GM12878 (cell line): ENCODE measurements at regions not wholly inside any gene's neighbourhood (a gene's known extent, or its start where the extent isn't known, plus 50 kb on each side); places are given as distances from the start of the nearest gene placed in this dataset.

Experiments
- ATAC-seq: fragments of 200-7000 bp; cut with Tn5 transposase; 3 replicates; pipeline ENCODE4 v1.9.1; 2020; ENCODE audit warnings: mild to moderate bottlenecking, moderate library complexity
- BruUV-seq: library from RNA; stranded (reverse); fragments of 400-500 nt; replicated peaks from 2 replicates; lab custom pipeline; 2021; lab: Mats Ljungman, UMichigan
- CTCF ChIA-PET: fragments of 300-600 bp; sonication (Branson Sonifier 250); formaldehyde crosslinking; extraction: SDS; loops from one replicate; lab custom pipeline; 2021; ENCODE audit warnings: inconsistent platforms; lab: Yijun Ruan, JAX
- POLR2A ChIA-PET: fragments of 350-600 bp; formaldehyde crosslinking; extraction: SDS; loops from one replicate; lab custom pipeline; 2021; ENCODE audit warnings: inconsistent platforms; lab: Charles Lee
- RAD21 ChIA-PET: fragments of 300-600 bp; sonication (Branson Sonifier 250); formaldehyde crosslinking; loops from one replicate; lab custom pipeline; 2023; ENCODE audit warnings: antibody characterized with exemption; ENCODE audit not compliant: unreplicated experiment; lab: Charles Lee
- SMC1A ChIA-PET: fragments of 300-600 bp; sonication (Branson Sonifier 250); formaldehyde crosslinking; loops from one replicate; lab custom pipeline; 2023; ENCODE audit not compliant: unreplicated experiment, uncharacterized antibody; lab: Charles Lee
- DNase-seq: peaks from one replicate; pipeline ENCODE4 v3.0.0-alpha.2; 2011; ENCODE audit warnings: low read depth, low spot score
- FAIRE-seq: peaks from 3 replicates; lab custom pipeline; 2011; peaks lifted over from hg19 to GRCh38; lab: Jason Lieb, UNC
- H2AFZ ChIP-seq: 2 replicates; pipeline ENCODE4 v1.6.0; 2011; ENCODE audit warnings: low read depth, low read length, control low read depth; ENCODE audit not compliant: control insufficient read depth
- H3K27ac ChIP-seq: 2 replicates; pipeline ENCODE4 v1.5.1; 2011; ENCODE audit warnings: control low read depth; ENCODE audit not compliant: control insufficient read depth, insufficient read depth
- H3K27me3 ChIP-seq, 2 experiments: replicated peaks in 1 of 2; 2 replicates each; pipeline versions ENCODE4 v1.6.0 to v1.6.1; 2011; ENCODE audit warnings: low read length in 1 of 2; ENCODE audit not compliant: control insufficient read depth in 2 of 2, insufficient read depth in 2 of 2
- H3K36me3 ChIP-seq, 2 experiments: 2 replicates each; pipeline ENCODE4 v1.5.1; 2011; ENCODE audit warnings: low read length in 1 of 2; ENCODE audit not compliant: control insufficient read depth in 2 of 2, insufficient read depth in 2 of 2
- H3K4me1 ChIP-seq: 2 replicates; pipeline ENCODE4 v1.6.1; 2011; ENCODE audit warnings: mild to moderate bottlenecking, low read length, moderate library complexity, mixed read lengths; ENCODE audit not compliant: control insufficient read depth, insufficient read depth
- H3K4me2 ChIP-seq: 2 replicates; pipeline ENCODE4 v1.6.0; 2011; ENCODE audit warnings: control low read depth; ENCODE audit not compliant: control insufficient read depth, insufficient read depth
- H3K4me3 ChIP-seq: fragments of 200-600 bp; sonication (generic); 2 replicates; pipeline ENCODE4 v1.5.1; 2016
- H3K79me2 ChIP-seq: 2 replicates; pipeline ENCODE4 v1.6.0; 2011; ENCODE audit warnings: low read length; ENCODE audit not compliant: control insufficient read depth, insufficient read depth
- H3K9ac ChIP-seq: 2 replicates; pipeline ENCODE4 v1.8.0; 2011; ENCODE audit warnings: low read length, control low read depth, mixed read lengths; ENCODE audit not compliant: control insufficient read depth, insufficient read depth
- H3K9me3 ChIP-seq: replicated peaks from 3 replicates; pipeline ENCODE4 v1.5.1; 2011; ENCODE audit warnings: mild to moderate bottlenecking, low read length; ENCODE audit not compliant: control insufficient read depth, insufficient read depth
- H4K20me1 ChIP-seq: 2 replicates; pipeline ENCODE4 v1.6.0; 2011; ENCODE audit not compliant: control insufficient read depth, insufficient read depth
- CBX5 ChIP-seq: sonication (generic); IDR thresholded peaks from 2 replicates; pipeline ENCODE4 v1.6.1; 2016; ENCODE audit warnings: low read depth, moderate library complexity, mild to moderate bottlenecking, inconsistent platforms
- HCFC1 ChIP-seq: fragments of 150-350 bp; IDR thresholded peaks from 2 replicates; pipeline ENCODE4 v1.6.1; 2014; ENCODE audit warnings: low read length
- POLR2AphosphoS2 ChIP-seq: IDR thresholded peaks from 2 replicates; pipeline ENCODE4 v1.6.1; 2011; ENCODE audit warnings: low read depth, mild to moderate bottlenecking, low read length, improper control_type of control experiment, moderate library complexity
- POU2F2 ChIP-seq: IDR thresholded peaks from 3 replicates; pipeline ENCODE4 v1.6.1; 2011; ENCODE audit warnings: low read depth, mild to moderate bottlenecking, low read length, borderline replicate concordance
- RAD21 ChIP-seq: IDR thresholded peaks from 2 replicates; pipeline ENCODE4 v1.6.1; 2011; ENCODE audit warnings: mild to moderate bottlenecking, low read depth, low read length, moderate library complexity; ENCODE audit not compliant: insufficient read depth
- RB1 ChIP-seq: fragments of 450-650 bp; formaldehyde crosslinking; IDR thresholded peaks from 2 replicates; pipeline ENCODE4 v1.6.1; 2017; ENCODE audit warnings: mild to moderate bottlenecking, borderline replicate concordance
- RBBP5 ChIP-seq: fragments of 200-600 bp; sonication (generic); conservative IDR thresholded peaks from 2 replicates; pipeline ENCODE4 v1.6.1; 2016
- RFX5 ChIP-seq: IDR thresholded peaks from 2 replicates; pipeline ENCODE4 v1.6.1; 2011; ENCODE audit warnings: low read depth, low read length, improper control_type of control experiment
- SIN3A ChIP-seq: IDR thresholded peaks from 2 replicates; pipeline ENCODE4 v1.6.1; 2012; ENCODE audit warnings: low read depth, low read length, improper control_type of control experiment
- SREBF2 ChIP-seq: IDR thresholded peaks from 2 replicates; pipeline ENCODE4 v1.6.1; 2012; ENCODE audit warnings: mild to moderate bottlenecking, low read length
- WRNIP1 ChIP-seq: IDR thresholded peaks from 2 replicates; pipeline ENCODE4 v1.6.1; 2011; ENCODE audit warnings: low read depth, low read length, improper control_type of control experiment, borderline replicate concordance
- YBX1 ChIP-seq: fragments of 450-650 bp; IDR thresholded peaks from 2 replicates; pipeline ENCODE4 v1.6.1; 2016; ENCODE audit warnings: antibody characterized with exemption
- ZNF24 ChIP-seq: fragments of 450-650 bp; IDR thresholded peaks from 2 replicates; pipeline ENCODE4 v1.6.1; 2017; ENCODE audit warnings: antibody characterized with exemption, mild to moderate bottlenecking
- WGBS: methylation state at CpG from one replicate; pipeline ENCODE4 v1.1.6; 2016; ENCODE audit warnings: low lambda C conversion rate; ENCODE audit not compliant: insufficient replicate concordance, insufficient coverage; ENCODE audit errors: missing lambda C conversion rate; 5-methylcytosine and 5-hydroxymethylcytosine counted together
- in situ Hi-C: fragments of 300-500 bp; cut with MboI; formaldehyde crosslinking; loops from 9 replicates; pipeline ENCODE4 v1.14.3; 2018; ENCODE audit warnings: mixed read lengths
- intact Hi-C: fragments of 100-400 bp; cut with micrococcal nuclease; formaldehyde crosslinking; loops from one replicate; pipeline ENCODE4 v1.14.2; 2022; ENCODE audit not compliant: unreplicated experiment
- TF ChIP-seq, protein P1 (sequence below): IDR thresholded peaks from 2 replicates; pipeline ENCODE4 v1.6.1; 2012; ENCODE audit warnings: low read depth, low read length, improper control_type of control experiment
- TF ChIP-seq, protein P2 (sequence below): fragments of 450-650 bp; formaldehyde crosslinking; IDR thresholded peaks from 2 replicates; pipeline ENCODE4 v1.5.0; 2022; ENCODE audit warnings: mild to moderate bottlenecking, missing genetic modification characterization
- TF ChIP-seq, protein P3 (sequence below): IDR thresholded peaks from 2 replicates; pipeline ENCODE4 v1.6.1; 2012; ENCODE audit warnings: improper control_type of control experiment, low read depth, low read length; ENCODE audit not compliant: insufficient replicate concordance

DNA sequence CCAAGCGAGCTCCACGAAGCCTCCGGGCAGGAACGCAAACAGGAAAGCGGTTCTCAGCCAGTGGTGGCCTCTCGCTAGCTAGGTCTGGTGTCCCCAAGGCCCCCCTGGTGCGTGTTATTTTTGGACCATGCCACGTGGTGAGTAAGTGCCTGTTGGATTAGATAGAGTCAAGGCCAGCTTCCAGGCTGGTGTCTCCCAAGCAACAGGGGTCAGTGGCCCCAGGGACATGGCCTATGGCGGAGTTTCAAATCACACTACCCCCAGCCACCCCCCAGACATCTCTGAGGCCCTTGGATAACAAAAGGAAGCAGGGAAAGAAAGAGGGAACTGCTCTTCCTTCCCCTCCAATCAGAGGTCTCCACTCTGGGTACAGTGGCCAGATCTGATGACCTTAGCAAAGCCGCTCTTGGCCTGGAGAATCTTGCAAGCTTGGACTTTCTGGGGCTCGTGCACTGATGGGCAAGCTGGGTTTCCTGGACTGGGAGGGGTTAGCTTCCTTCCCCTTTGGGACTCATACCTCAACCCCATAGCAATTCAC is 58.2 kb downstream of the MAF start:
- Histone ChIP-seq H3K4me2 (no peak overlapping the region), H3K79me2 (no peaks in the 10 kb centered on the region), H2AFZ (no peak overlapping the region), H3K4me1 (no peaks in the 10 kb centered on the region), H3K9ac (no peak overlapping the region), H3K9me3 (no peaks in the 10 kb centered on the region), H3K27me3 (no peaks in the 10 kb centered on the region), H3K36me3 (no peaks in the 10 kb centered on the region), H3K4me3 (no peak overlapping the region), H4K20me1 (no peaks in the 10 kb centered on the region), H3K27ac (no peak overlapping the region)
- in situ Hi-C loops (no loop called here), intact Hi-C loops (no loop called here)
- ChIA-PET SMC1A (interaction anchor here (1.2 kb wide), 1 partner anchor 8 kb away, joined by 3 read pairs; no protein-coding TSS in a partner anchor), CTCF (no interaction called here), RAD21 (no interaction called here), POLR2A (interaction anchor here (0.6 kb wide), 1 partner anchor 516 kb away, joined by 3 read pairs; no protein-coding TSS in a partner anchor)
- ATAC-seq (no peak), FAIRE-seq (no peak), DNase-seq (no peak)
- no TSS peak for BruUV-seq
- 40% methylated on average over 11 of the region's 11 CpGs for WGBS
- TF ChIP-seq, protein P1, sequence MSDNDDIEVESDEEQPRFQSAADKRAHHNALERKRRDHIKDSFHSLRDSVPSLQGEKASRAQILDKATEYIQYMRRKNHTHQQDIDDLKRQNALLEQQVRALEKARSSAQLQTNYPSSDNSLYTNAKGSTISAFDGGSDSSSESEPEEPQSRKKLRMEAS, result no peak
- TF ChIP-seq RB1 (no peak), POLR2AphosphoS2 (no peak), WRNIP1 (no peak), RAD21 (no peak), HCFC1 (no peak), POU2F2 (no peak), SREBF2 (no peak), YBX1 (no peak), RFX5 (no peak), RBBP5 (no peak), CBX5 (no peak), SIN3A (no peak), ZNF24 (no peak)
- TF ChIP-seq, protein P2, sequence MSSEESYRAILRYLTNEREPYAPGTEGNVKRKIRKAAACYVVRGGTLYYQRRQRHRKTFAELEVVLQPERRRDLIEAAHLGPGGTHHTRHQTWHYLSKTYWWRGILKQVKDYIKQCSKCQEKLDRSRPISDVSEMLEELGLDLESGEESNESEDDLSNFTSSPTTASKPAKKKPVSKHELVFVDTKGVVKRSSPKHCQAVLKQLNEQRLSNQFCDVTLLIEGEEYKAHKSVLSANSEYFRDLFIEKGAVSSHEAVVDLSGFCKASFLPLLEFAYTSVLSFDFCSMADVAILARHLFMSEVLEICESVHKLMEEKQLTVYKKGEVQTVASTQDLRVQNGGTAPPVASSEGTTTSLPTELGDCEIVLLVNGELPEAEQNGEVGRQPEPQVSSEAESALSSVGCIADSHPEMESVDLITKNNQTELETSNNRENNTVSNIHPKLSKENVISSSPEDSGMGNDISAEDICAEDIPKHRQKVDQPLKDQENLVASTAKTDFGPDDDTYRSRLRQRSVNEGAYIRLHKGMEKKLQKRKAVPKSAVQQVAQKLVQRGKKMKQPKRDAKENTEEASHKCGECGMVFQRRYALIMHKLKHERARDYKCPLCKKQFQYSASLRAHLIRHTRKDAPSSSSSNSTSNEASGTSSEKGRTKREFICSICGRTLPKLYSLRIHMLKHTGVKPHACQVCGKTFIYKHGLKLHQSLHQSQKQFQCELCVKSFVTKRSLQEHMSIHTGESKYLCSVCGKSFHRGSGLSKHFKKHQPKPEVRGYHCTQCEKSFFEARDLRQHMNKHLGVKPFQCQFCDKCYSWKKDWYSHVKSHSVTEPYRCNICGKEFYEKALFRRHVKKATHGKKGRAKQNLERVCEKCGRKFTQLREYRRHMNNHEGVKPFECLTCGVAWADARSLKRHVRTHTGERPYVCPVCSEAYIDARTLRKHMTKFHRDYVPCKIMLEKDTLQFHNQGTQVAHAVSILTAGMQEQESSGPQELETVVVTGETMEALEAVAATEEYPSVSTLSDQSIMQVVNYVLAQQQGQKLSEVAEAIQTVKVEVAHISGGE, result no peak
- TF ChIP-seq, protein P3, sequence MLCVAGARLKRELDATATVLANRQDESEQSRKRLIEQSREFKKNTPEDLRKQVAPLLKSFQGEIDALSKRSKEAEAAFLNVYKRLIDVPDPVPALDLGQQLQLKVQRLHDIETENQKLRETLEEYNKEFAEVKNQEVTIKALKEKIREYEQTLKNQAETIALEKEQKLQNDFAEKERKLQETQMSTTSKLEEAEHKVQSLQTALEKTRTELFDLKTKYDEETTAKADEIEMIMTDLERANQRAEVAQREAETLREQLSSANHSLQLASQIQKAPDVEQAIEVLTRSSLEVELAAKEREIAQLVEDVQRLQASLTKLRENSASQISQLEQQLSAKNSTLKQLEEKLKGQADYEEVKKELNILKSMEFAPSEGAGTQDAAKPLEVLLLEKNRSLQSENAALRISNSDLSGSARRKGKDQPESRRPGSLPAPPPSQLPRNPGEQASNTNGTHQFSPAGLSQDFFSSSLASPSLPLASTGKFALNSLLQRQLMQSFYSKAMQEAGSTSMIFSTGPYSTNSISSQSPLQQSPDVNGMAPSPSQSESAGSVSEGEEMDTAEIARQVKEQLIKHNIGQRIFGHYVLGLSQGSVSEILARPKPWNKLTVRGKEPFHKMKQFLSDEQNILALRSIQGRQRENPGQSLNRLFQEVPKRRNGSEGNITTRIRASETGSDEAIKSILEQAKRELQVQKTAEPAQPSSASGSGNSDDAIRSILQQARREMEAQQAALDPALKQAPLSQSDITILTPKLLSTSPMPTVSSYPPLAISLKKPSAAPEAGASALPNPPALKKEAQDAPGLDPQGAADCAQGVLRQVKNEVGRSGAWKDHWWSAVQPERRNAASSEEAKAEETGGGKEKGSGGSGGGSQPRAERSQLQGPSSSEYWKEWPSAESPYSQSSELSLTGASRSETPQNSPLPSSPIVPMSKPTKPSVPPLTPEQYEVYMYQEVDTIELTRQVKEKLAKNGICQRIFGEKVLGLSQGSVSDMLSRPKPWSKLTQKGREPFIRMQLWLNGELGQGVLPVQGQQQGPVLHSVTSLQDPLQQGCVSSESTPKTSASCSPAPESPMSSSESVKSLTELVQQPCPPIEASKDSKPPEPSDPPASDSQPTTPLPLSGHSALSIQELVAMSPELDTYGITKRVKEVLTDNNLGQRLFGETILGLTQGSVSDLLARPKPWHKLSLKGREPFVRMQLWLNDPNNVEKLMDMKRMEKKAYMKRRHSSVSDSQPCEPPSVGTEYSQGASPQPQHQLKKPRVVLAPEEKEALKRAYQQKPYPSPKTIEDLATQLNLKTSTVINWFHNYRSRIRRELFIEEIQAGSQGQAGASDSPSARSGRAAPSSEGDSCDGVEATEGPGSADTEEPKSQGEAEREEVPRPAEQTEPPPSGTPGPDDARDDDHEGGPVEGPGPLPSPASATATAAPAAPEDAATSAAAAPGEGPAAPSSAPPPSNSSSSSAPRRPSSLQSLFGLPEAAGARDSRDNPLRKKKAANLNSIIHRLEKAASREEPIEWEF, result no peak
